HCT116 (cell line): ENCODE measurements at regions not wholly inside any gene's neighbourhood (a gene's known extent, or its start where the extent isn't known, plus 50 kb on each side); places are given as distances from the start of the nearest gene placed in this dataset.

ENCODE experiments used
- ATAC-seq: fragments of 200-7000 bp; cut with Tn5 transposase; 2 replicates; pipeline ENCODE4 v1.9.1; 2020; ENCODE audit warnings: mild to moderate bottlenecking, moderate library complexity
- BruUV-seq: library from RNA; stranded (reverse); fragments of 400-500 nt; replicated peaks from 2 replicates; lab custom pipeline; 2021; lab: Mats Ljungman, UMichigan
- CTCF ChIA-PET: fragments of 300-600 bp; sonication (Branson Sonifier 250); formaldehyde crosslinking; loops from one replicate; lab custom pipeline; 2021; ENCODE audit warnings: antibody characterized with exemption; lab: Charles Lee
- POLR2A ChIA-PET: fragments of 300-600, 350-600 bp; sonication (Branson Sonifier 250); formaldehyde crosslinking; loops from one replicate; lab custom pipeline; 2021; ENCODE audit warnings: antibody characterized with exemption; lab: Charles Lee
- RAD21 ChIA-PET, 2 experiments: fragments of 300-600 bp; sonication (Branson Sonifier 250); formaldehyde crosslinking; loops; one replicate each; lab custom pipeline; 2023; ENCODE audit warnings: low total read pairs in 2 of 2; ENCODE audit not compliant: uncharacterized antibody in 2 of 2, unreplicated experiment in 2 of 2, low non-redundant PET in 1 of 2; lab: Charles Lee
- DNase-seq: peaks from one replicate; pipeline ENCODE4 v3.0.0-alpha.2; 2010; ENCODE audit warnings: low read depth, low spot score
- H2AFZ ChIP-seq: fragments of 200-600 bp; shearing (Covaris generic), sonication (generic); 2 replicates; pipeline ENCODE4 v1.6.1; 2017; ENCODE audit warnings: low read depth, mixed run types, mixed read lengths, antibody characterized with exemption, low read length; ENCODE audit not compliant: poor library complexity, severe bottlenecking
- H3K27ac ChIP-seq: 2 replicates; pipeline ENCODE4 v1.5.1; 2012; ENCODE audit warnings: low read depth, low read length
- H3K27me3 ChIP-seq: fragments of 200-600 bp; sonication (generic); 2 replicates; pipeline ENCODE4 v1.6.1; 2016; ENCODE audit warnings: mixed run types, low read length, mixed read lengths; ENCODE audit not compliant: insufficient read depth
- H3K36me3 ChIP-seq, 2 experiments: fragments of 200-500 bp in 1 of 2; fragments of 200-600 bp in 1 of 2; sonication (Bioruptor generic) in 1 of 2; sonication (generic) in 1 of 2; 2 replicates each; pipeline versions ENCODE4 v1.5.1 to v1.6.1; 2014 to 2016; ENCODE audit warnings: low read length in 2 of 2, inconsistent platforms in 1 of 2, mixed read lengths in 1 of 2, mixed run types in 1 of 2; ENCODE audit not compliant: insufficient read depth in 2 of 2, control insufficient read depth in 1 of 2
- H3K4me1 ChIP-seq, 2 experiments: fragments of 200-600 bp in 1 of 2; sonication (generic) in 1 of 2; 2 replicates each; pipeline versions ENCODE4 v1.5.1 to v1.6.1; 2012 to 2017; ENCODE audit warnings: low read length in 2 of 2, inconsistent platforms in 1 of 2, mild to moderate bottlenecking in 1 of 2, mixed read lengths in 1 of 2, mixed run types in 1 of 2, moderate library complexity in 1 of 2; ENCODE audit not compliant: insufficient read depth in 2 of 2, control insufficient read depth in 1 of 2
- H3K4me2 ChIP-seq: fragments of 200-600 bp; sonication (generic); 2 replicates; pipeline ENCODE4 v1.6.1; 2017; ENCODE audit warnings: mixed run types, low read length, mixed read lengths
- H3K4me3 ChIP-seq, 2 experiments: fragments of 200-600 bp in 1 of 2; sonication (generic) in 1 of 2; replicated peaks in 1 of 2; 2 replicates each; pipeline ENCODE4 v1.5.1; 2011 to 2016; ENCODE audit warnings: low read length in 2 of 2, control low read depth in 1 of 2, low read depth in 1 of 2, mild to moderate bottlenecking in 1 of 2, mixed read lengths in 1 of 2, mixed run types in 1 of 2
- H3K79me2 ChIP-seq: fragments of 200-600 bp; sonication (generic); 2 replicates; pipeline ENCODE4 v1.6.1; 2017; ENCODE audit warnings: mild to moderate bottlenecking, mixed run types, low read length, moderate library complexity, mixed read lengths; ENCODE audit not compliant: insufficient read depth
- H3K9ac ChIP-seq: fragments of 200-600 bp; sonication (generic); 2 replicates; pipeline ENCODE4 v1.6.1; 2016; ENCODE audit warnings: low read length, mixed read lengths
- H3K9me2 ChIP-seq: fragments of 200-600 bp; sonication (generic), shearing (Covaris generic); 2 replicates; pipeline ENCODE4 v1.6.1; 2017; ENCODE audit warnings: mixed run types, mild to moderate bottlenecking, moderate library complexity; ENCODE audit not compliant: insufficient read depth
- H3K9me3 ChIP-seq, 2 experiments: fragments of 200-500 bp in 1 of 2; fragments of 200-600 bp in 1 of 2; sonication (Bioruptor generic) in 1 of 2; sonication (generic) in 1 of 2; 2 replicates each; pipeline ENCODE4 v1.6.1; 2014 to 2017; ENCODE audit warnings: low read length in 2 of 2, mixed read lengths in 2 of 2, inconsistent platforms in 1 of 2, low read depth in 1 of 2, mild to moderate bottlenecking in 1 of 2, mixed run types in 1 of 2, moderate library complexity in 1 of 2; ENCODE audit not compliant: control insufficient read depth in 1 of 2, insufficient read depth in 1 of 2
- H4K20me1 ChIP-seq: fragments of 200-600 bp; sonication (generic), shearing (Covaris generic); 2 replicates; pipeline ENCODE4 v1.6.1; 2017; ENCODE audit warnings: mixed run types, mild to moderate bottlenecking, moderate library complexity; ENCODE audit not compliant: insufficient read depth
- CEBPB ChIP-seq: IDR thresholded peaks from 2 replicates; pipeline ENCODE4 v1.6.1; 2012; ENCODE audit warnings: low read depth
- EGR1 ChIP-seq: IDR thresholded peaks from 2 replicates; pipeline ENCODE4 v1.6.1; 2012; ENCODE audit warnings: low read depth
- ELF1 ChIP-seq: IDR thresholded peaks from 2 replicates; pipeline ENCODE4 v1.6.1; 2012; ENCODE audit warnings: low read depth, borderline replicate concordance
- EZH2phosphoT487 ChIP-seq: fragments of 200-600 bp; IDR thresholded peaks from 2 replicates; pipeline ENCODE4 v1.6.1; 2018; ENCODE audit warnings: antibody characterized with exemption, borderline replicate concordance
- FOSL1 ChIP-seq: IDR thresholded peaks from 2 replicates; pipeline ENCODE4 v1.6.1; 2012; ENCODE audit warnings: low read depth
- JUND ChIP-seq: IDR thresholded peaks from 2 replicates; pipeline ENCODE4 v1.6.1; 2012
- POLR2A ChIP-seq: IDR thresholded peaks from 2 replicates; pipeline ENCODE4 v1.7.0; 2011; ENCODE audit warnings: borderline replicate concordance; ENCODE audit not compliant: insufficient read depth, insufficient read length; ENCODE audit errors: extremely low read depth
- POLR2AphosphoS5 ChIP-seq: IDR thresholded peaks from 2 replicates; pipeline ENCODE4 v1.6.1; 2011; ENCODE audit warnings: mild to moderate bottlenecking, low read depth, low read length, moderate library complexity
- RAD21 ChIP-seq: IDR thresholded peaks from 2 replicates; pipeline ENCODE4 v1.6.1; 2012; ENCODE audit warnings: low read depth, mild to moderate bottlenecking
- SP1 ChIP-seq: IDR thresholded peaks from 2 replicates; pipeline ENCODE4 v1.6.1; 2012; ENCODE audit warnings: low read depth
- SRF ChIP-seq: IDR thresholded peaks from 2 replicates; pipeline ENCODE4 v1.6.1; 2012; ENCODE audit warnings: low read depth
- TCF7L2 ChIP-seq: IDR thresholded peaks from 2 replicates; pipeline ENCODE4 v1.7.0; 2011; ENCODE audit warnings: borderline replicate concordance, inconsistent platforms; ENCODE audit not compliant: insufficient read depth, insufficient read length; ENCODE audit errors: extremely low read depth
- YY1 ChIP-seq: IDR thresholded peaks from 2 replicates; pipeline ENCODE4 v1.6.1; 2011; ENCODE audit warnings: low read length, low read depth, moderate library complexity, mild to moderate bottlenecking; ENCODE audit not compliant: insufficient replicate concordance; ENCODE audit errors: extremely low read depth
- ZFX ChIP-seq: fragments of 450-650 bp; IDR thresholded peaks from 2 replicates; pipeline ENCODE4 v1.6.1; 2017
- intact Hi-C: fragments of 100-400 bp; cut with micrococcal nuclease; formaldehyde crosslinking; loops from 2 replicates; pipeline ENCODE4 v1.10.0; 2022
- TF ChIP-seq, protein P1 (sequence below): IDR thresholded peaks from 2 replicates; pipeline ENCODE4 v1.6.1; 2012; ENCODE audit warnings: low read depth
- TF ChIP-seq, protein P2 (sequence below): IDR thresholded peaks from 2 replicates; pipeline ENCODE4 v1.6.1; 2012
- TF ChIP-seq, protein P3 (sequence below), 3 experiments: fragments of 200-600 bp in 1 of 3; sonication (generic) in 1 of 3; IDR thresholded peaks in 2 of 3; conservative IDR thresholded peaks in 1 of 3; 2 replicates each; pipeline ENCODE4 v1.5.1; 2012 to 2017; ENCODE audit warnings: low read depth in 2 of 3, low read length in 2 of 3, antibody characterized with exemption in 1 of 3, borderline replicate concordance in 1 of 3, control low read depth in 1 of 3, mild to moderate bottlenecking in 1 of 3, mixed read lengths in 1 of 3, mixed run types in 1 of 3, moderate library complexity in 1 of 3; ENCODE audit not compliant: insufficient read depth in 1 of 3

DNA sequence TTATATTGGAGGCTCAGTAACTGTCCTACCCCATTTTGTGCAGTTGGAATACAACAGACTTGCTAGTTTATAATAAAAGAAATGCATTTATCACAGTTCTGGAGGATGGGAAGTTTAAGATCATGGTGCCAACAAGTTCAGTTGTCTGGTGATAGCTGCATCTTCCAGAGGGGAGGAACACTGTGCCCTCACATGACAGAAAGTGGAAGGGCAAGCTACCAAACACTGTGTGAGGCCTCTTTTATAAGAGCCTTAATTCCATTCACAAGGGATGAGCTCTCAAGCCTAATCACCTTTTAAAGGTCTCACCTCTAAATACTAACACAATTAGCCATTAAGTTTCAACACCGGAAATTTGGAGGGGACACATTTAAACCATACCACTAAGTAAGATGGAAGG is 1073.9 kb downstream of the PLOD2 start:
- TF ChIP-seq, protein P1, sequence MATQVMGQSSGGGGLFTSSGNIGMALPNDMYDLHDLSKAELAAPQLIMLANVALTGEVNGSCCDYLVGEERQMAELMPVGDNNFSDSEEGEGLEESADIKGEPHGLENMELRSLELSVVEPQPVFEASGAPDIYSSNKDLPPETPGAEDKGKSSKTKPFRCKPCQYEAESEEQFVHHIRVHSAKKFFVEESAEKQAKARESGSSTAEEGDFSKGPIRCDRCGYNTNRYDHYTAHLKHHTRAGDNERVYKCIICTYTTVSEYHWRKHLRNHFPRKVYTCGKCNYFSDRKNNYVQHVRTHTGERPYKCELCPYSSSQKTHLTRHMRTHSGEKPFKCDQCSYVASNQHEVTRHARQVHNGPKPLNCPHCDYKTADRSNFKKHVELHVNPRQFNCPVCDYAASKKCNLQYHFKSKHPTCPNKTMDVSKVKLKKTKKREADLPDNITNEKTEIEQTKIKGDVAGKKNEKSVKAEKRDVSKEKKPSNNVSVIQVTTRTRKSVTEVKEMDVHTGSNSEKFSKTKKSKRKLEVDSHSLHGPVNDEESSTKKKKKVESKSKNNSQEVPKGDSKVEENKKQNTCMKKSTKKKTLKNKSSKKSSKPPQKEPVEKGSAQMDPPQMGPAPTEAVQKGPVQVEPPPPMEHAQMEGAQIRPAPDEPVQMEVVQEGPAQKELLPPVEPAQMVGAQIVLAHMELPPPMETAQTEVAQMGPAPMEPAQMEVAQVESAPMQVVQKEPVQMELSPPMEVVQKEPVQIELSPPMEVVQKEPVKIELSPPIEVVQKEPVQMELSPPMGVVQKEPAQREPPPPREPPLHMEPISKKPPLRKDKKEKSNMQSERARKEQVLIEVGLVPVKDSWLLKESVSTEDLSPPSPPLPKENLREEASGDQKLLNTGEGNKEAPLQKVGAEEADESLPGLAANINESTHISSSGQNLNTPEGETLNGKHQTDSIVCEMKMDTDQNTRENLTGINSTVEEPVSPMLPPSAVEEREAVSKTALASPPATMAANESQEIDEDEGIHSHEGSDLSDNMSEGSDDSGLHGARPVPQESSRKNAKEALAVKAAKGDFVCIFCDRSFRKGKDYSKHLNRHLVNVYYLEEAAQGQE: no peak
- TF ChIP-seq ZFX (no peak), YY1 (no peak), RAD21 (no peak), TCF7L2 (no peak), ELF1 (no peak), POLR2A (no peak), SP1 (no peak), FOSL1 (no peak), CEBPB (no peak), JUND (no peak), EZH2phosphoT487 (no peak), POLR2AphosphoS5 (no peak), SRF (no peak), EGR1 (no peak)
- TF ChIP-seq, protein P2, sequence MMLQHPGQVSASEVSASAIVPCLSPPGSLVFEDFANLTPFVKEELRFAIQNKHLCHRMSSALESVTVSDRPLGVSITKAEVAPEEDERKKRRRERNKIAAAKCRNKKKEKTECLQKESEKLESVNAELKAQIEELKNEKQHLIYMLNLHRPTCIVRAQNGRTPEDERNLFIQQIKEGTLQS: no peak
- TF ChIP-seq, protein P3, sequence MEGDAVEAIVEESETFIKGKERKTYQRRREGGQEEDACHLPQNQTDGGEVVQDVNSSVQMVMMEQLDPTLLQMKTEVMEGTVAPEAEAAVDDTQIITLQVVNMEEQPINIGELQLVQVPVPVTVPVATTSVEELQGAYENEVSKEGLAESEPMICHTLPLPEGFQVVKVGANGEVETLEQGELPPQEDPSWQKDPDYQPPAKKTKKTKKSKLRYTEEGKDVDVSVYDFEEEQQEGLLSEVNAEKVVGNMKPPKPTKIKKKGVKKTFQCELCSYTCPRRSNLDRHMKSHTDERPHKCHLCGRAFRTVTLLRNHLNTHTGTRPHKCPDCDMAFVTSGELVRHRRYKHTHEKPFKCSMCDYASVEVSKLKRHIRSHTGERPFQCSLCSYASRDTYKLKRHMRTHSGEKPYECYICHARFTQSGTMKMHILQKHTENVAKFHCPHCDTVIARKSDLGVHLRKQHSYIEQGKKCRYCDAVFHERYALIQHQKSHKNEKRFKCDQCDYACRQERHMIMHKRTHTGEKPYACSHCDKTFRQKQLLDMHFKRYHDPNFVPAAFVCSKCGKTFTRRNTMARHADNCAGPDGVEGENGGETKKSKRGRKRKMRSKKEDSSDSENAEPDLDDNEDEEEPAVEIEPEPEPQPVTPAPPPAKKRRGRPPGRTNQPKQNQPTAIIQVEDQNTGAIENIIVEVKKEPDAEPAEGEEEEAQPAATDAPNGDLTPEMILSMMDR (IDR thresholded peaks at IDR 0.05 in 2 of 3, conservative IDR thresholded peaks at IDR 0.05 in 1 of 3; ENCODE audit: borderline replicate concordance in 1 of 3, insufficient read depth in 1 of 3, low read depth in 2 of 3, low read length in 2 of 3): no peak
- BruUV-seq: no TSS peak
- H4K20me1 ChIP-seq: no peaks in the 10 kb centered on the region
- no peaks in the 10 kb centered on the region for H3K27me3 ChIP-seq
- no peaks in the 10 kb centered on the region for H3K4me1 ChIP-seq
- no peak for ATAC-seq
- no peak for DNase-seq
- RAD21 ChIA-PET: no interaction called here
- POLR2A ChIA-PET: no interaction called here
- no peaks in the 10 kb centered on the region for H3K9me2 ChIP-seq
- H3K79me2 ChIP-seq: no peaks in the 10 kb centered on the region
- H2AFZ ChIP-seq: no peak overlapping the region
- no peak overlapping the region for H3K27ac ChIP-seq
- H3K4me3 ChIP-seq: no peak overlapping the region
- H3K9me3 ChIP-seq: no peaks in the 10 kb centered on the region
- H3K4me2 ChIP-seq: no peak overlapping the region
- intact Hi-C loops: no loop called here
- H3K36me3 ChIP-seq: no peaks in the 10 kb centered on the region
- CTCF ChIA-PET: no interaction called here
- no peak overlapping the region for H3K9ac ChIP-seq
